HG02798 (cell line): ENCODE measurements at regions not wholly inside any gene's neighbourhood (a gene's known extent, or its start where the extent isn't known, plus 50 kb on each side); places are given as distances from the start of the nearest gene placed in this dataset.
"Not testable (repeated sequence)": the region's sequence is repeated elsewhere in the genome, so short reads cannot be mapped to it uniquely, and the experiment has no call there.

Source experiments
- ATAC-seq: cut with Tn5 transposase; IDR thresholded peaks from one replicate; pipeline ENCODE4 v1.9.1; 2021; ENCODE audit warnings: mild to moderate bottlenecking; ENCODE audit not compliant: unreplicated experiment, poor library complexity

DNA sequence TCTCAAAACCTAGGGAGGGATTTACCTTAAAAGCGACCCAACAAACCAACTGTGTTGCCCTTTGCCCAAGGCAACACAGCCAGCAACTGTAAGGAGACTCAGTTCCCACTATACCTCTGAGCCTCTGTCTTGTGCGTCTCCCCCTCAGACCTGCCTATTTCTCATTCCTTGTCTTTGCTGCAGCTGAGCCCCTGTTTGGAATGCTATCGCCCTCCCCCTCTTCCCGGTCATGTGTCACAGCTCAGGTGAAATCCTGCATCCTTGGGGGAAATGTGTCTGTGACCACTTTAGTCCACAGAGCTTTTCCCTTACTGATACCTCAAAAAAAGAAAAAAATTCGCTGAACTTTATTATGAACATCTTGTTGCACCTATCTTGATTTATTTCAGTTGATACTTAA, 52.0 kb upstream of the LRIG1 start:
- ATAC-seq, result no peak

DNA sequence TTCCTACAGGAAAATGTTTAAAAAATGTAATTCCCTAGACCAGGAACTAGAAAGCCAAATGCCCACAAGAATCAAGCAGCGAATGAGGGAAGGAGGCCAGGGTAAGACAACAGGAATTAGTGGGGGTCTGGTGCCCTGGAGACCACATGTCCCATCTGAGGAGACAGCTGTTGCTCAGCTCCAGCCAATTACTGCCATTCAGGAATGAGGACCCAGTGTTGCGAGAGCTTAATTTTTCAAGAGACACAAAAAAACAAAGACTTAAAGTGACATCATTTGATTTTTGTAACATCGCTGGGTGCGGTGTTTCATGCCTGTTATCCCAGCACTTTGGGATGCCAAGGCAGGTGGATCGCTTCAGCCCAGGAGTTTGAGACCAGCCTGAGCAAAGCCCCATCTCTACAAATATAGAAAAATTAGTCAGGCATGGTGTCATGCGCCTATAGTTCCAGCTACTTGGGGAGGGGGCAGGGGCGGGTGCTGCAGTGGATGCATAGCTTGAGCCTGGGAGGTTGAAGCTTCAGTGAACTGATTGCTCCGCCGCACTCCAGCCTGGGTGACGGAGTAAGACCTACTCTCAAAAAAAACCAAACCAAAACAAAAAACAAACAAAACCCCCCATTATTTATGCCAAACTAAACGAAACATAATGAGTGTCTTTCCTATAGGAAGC, 52.8 kb upstream of the LRIG1 start:
- no peak for ATAC-seq

DNA sequence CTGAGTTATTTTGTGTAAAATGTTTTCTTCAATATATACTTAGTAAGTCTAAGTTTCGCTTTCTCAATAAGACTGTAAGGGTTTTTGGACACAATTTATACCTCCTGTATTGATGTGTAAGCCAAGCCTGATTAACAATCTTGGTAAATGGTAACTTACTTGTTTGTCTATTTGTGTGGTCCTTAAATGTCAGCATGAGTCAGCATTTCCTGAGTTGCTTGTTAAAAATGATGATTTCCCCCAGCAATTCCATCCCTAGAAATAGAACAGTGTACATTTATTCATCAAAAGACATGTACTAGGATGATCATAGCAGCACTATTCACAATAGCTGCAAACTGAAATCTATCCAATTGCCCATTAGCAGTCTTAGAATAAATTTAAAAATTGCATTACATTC, 53.4 kb upstream of the LRIG1 start:
- no peak for ATAC-seq

DNA sequence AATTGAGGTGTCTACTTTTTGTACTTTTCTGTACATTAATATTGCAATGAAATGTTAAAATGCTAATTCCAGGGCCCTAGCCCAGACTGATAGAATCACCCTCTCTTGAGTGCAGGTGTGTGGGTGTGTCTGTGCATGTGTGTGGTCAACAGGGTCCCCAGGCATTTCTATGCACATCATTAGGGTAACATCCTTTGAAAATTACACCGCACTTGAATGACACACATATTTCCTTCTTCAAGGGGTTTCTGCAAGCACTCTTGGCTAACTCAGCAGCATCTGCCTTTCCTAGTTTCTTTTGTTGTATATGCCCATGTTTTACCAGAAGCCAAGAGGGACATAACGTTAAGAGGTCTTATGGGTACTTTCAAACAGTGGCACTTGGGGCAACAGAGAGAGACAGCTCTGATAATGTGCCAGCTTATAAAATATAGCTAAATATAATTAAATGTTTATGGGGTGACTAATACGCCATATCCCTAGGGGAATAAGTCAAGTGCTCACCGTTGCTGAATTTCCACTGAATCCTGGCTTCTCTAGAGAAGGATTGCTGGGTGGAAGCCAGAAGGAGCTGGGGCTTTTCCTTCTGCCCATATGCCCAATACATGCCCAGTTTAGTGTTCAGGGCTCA, 54.5 kb upstream of the LRIG1 start:
- no peak for ATAC-seq

GRCh38 chr3:66557170-66557569, 56.3 kb upstream of the LRIG1 start:
- no peak for ATAC-seq

- ATAC-seq, result not testable (repeated sequence)
Observed at GRCh38 chr3:66559924-66560323, 59.1 kb upstream of the LRIG1 start.

GRCh38 chr3:66561367-66561766, 60.5 kb upstream of the LRIG1 start:
- ATAC-seq, result no peak

DNA sequence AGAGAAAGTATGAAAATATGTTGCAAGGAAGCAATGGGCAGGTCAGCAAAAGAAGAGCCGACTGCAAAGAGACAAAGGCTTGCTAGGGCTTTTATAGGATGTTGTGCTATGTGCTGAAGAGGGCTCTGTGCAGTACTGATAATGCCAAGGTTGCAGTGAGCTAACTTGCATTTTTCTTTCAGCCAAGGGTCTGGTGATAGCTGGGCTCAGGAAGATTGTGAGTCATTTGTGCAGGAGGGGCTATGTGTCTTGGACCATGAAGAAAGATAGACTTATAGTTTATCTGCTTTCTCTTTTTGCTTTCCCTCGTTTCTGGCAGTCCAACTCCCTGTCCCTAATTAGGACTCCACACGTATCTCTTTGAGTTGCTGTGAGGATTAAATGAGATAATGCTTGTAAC, 64.5 kb upstream of the LRIG1 start:
- ATAC-seq, result no peak

DNA sequence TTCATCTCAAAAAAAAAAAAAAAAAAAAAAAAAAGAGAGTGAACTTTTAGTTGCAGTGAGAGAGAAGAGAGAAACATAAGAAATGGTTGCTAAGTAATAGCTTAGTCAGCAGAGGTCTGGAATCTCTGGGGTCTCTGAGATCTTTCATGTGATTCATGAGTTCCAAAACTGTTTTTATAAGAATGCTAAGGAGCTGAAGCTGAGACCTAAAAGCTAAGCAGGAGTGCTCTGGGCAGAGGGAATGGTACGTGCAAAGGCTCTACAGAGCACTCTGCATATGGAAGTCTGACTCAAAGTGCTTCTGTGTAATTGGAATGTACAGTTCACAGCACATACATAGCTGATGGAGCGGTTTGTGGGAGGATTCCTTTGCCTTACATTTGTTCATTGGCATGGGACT, 66.3 kb upstream of the LRIG1 start:
- ATAC-seq, result no peak

DNA sequence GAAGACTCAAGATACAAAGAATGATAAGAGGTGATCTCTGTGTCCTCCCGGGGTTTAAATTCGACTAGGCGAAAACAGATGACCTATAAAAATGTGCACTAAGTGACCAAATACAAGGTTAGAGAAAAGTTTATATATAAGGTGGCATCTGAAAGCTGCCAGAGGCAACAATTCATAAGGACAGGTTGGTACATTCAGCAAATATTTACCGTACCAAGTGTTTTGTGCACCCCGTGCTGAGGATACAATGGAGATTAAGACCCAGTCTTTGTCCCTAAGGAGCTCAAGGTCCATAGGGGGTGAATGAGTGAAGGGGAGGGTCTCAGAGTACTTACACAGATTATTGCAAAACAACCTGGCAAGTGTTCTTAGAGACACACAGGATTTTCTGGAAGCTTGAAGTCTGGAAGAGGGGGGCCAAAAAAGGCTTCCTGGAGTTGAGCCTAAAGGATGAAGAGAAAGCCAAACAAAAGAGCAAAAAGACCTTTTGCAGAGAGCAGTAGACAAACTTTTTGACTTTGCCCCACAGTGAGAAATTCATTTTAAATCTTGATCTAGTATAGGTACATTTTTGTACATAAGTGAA, 71.4 kb upstream of the LRIG1 start:
- no peak for ATAC-seq

DNA sequence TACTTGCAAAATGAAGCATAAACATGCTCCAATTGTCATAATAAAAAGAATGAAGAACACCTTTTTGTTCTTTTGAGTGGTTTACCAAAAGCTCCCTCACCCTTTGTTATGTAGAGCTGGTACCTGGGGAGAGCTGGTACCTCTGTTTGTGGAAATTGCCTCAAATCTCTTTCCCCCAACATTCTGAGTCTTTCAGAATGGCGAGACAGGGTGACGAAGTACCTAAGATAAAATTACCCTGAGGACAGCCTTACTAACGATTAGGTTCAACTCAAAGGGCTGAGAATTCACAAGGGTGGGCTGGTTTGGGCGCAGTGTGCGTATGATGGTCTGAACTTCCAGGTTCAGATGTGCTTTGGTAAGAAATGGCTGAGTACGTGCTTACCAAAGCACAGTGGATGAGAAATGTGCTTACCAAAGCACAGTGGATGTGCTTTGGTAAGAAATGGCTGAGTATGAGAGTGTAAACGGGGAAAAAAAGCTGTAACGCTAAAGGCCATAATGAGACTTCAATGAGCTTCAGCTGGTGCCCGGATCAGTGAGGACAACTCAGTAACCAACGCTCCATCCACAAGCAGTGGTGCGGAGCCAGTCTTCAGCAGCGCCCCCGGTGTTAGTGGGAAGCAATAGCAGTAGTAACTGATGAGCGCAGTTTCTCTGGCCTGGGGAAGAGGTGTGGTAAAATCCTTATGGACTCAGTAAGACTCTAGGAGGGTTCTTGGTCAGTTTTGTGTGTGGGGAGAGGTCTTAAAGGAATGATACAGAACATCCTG, 72.3 kb upstream of the LRIG1 start:
- ATAC-seq, result peak; percentile 68

- no peak for ATAC-seq
Observed at GRCh38 chr3:66574091-66574490, 73.3 kb upstream of the LRIG1 start.

DNA sequence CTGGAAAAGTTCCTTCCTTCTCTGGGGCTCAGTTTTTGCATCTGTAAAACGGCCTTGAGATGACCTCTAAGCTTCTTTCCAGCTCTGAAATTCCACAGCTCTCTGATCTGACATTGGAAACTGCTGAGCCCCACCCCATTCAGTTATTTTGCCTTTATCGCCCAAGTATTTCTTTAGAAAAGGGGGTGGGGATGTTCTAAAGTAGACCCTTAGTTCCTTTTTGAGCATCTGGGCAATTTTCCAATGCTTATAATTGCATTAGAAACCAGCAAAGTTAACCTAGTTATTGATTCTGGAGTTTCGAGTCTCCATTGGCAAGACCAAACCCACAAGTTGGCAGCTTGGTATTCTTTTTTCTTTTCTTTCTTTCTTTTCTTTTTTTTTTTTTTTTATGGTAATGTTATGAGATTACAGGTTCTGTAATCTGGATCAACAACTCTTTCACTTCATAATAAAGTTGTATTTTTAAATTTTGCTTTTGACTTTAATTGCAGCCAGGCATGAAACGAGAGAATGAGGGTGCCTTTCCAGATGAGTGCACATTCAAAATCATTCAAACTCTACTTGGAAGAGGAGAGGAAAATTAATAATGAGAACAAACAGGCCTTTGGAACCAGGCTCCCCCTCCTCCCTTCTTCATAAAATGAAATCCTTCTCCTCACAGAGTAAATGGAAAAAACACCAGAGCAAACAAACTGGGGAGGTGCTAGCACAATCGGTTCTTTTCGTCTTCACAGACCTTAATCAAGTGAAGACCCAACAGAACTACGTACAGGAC, 76.8 kb upstream of the LRIG1 start:
- no peak for ATAC-seq

DNA sequence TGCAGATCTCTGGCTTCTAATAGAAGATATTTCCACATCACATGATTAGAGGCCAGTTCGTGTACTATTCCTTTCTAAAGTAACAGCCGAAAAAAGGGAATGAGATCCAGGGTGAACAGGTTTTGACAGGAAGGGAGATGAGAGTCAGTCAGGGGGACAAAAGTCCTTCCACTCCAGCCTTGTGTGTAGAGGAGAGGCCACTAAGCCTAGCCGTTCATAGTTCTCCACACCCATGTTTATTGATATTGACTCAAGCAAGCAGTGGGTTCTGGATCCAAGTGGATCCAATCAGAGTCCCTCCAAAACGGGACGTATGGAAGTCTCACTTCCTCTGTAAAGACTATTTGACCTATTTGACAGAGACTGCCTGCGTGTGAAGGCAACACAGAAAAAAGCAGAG, 80.4 kb upstream of the LRIG1 start:
- ATAC-seq, result no peak

DNA sequence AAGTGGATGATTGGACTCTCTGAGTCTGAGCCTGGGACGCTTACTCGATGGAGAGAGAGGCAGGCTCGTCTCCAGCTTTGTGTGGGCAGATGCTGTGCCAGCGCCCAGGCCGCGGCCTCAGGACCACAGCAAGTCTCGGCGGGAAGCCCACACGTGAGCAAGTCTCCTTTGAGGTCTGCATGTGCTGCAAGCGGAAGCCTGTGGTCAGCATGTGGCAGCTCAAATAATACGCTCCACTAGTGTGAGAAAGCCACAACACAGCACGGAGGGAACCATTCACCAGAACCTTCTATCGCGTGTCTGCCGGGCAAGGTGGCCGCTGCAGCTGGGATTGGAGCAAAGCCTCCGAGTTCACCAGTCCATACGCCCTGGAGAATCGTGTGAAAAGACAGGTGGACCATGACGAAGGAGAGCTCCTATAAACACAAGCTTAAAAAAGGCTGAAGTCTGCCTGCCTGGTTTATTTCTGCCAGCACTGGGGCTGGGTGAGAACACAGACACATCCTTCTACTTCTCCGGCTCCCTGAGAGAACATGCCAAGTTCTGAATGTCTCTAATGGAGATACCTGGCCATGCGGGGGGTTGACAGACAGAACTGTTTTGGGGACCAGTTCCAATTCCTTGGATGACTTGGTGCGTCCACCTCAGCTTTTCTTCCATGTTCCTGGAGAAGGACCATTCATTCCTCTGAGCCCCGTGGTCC, 82.0 kb upstream of the LRIG1 start:
- peak; percentile 95 for ATAC-seq

GRCh38 chr3:66583424-66584040, 82.7 kb upstream of the LRIG1 start:
- no peak for ATAC-seq

GRCh38 chr3:66585520-66586095, 84.8 kb upstream of the LRIG1 start:
- ATAC-seq, result no peak

- no peak for ATAC-seq
Observed at GRCh38 chr3:66586853-66587252, 86.0 kb upstream of the LRIG1 start.

GRCh38 chr3:66588340-66588847, 87.6 kb upstream of the LRIG1 start:
- no peak for ATAC-seq
